Sigmoid colon (tissue), 4 donors: ENCODE measurements at regions not wholly inside any gene's neighbourhood (a gene's known extent, or its start where the extent isn't known, plus 50 kb on each side); places are given as distances from the start of the nearest gene placed in this dataset.

ENCODE experiments used
- POLR2AphosphoS5 ChIP-seq, 4 donors: sonication (generic); formaldehyde crosslinking; IDR thresholded peaks; one replicate each; pipeline ENCODE4 v1.6.1; 2017; ENCODE audit warnings: antibody characterized with exemption in 4 of 4
- TF ChIP-seq, protein P1 (sequence below), 4 experiments: fragments of 450-650 bp in 3 of 4; fragments of 200-600 bp in 1 of 4; IDR thresholded peaks; one replicate each; pipeline ENCODE4 v1.5.1; 2016 to 2019; ENCODE audit warnings: antibody characterized with exemption in 4 of 4, mild to moderate bottlenecking in 3 of 4, moderate library complexity in 2 of 4

- TF ChIP-seq POLR2AphosphoS5 (IDR thresholded peaks at IDR 0.05), result no peak
- TF ChIP-seq, protein P1, sequence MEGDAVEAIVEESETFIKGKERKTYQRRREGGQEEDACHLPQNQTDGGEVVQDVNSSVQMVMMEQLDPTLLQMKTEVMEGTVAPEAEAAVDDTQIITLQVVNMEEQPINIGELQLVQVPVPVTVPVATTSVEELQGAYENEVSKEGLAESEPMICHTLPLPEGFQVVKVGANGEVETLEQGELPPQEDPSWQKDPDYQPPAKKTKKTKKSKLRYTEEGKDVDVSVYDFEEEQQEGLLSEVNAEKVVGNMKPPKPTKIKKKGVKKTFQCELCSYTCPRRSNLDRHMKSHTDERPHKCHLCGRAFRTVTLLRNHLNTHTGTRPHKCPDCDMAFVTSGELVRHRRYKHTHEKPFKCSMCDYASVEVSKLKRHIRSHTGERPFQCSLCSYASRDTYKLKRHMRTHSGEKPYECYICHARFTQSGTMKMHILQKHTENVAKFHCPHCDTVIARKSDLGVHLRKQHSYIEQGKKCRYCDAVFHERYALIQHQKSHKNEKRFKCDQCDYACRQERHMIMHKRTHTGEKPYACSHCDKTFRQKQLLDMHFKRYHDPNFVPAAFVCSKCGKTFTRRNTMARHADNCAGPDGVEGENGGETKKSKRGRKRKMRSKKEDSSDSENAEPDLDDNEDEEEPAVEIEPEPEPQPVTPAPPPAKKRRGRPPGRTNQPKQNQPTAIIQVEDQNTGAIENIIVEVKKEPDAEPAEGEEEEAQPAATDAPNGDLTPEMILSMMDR (IDR thresholded peaks at IDR 0.05), result no peak
Observed at GRCh38 chr18:8999872-9000271, 102.6 kb upstream of the NDUFV2 start.
